ENCODE measurements at regions not wholly inside any gene's neighbourhood (a gene's known extent, or its start where the extent isn't known, plus 50 kb on each side); places are given as distances from the start of the nearest gene placed in this dataset.

GRCh38 chr22:35488513-35488912 lies 52.1 kb upstream of the RASD2 start:
- no peak for TF ChIP-seq CTCF (IDR thresholded peaks at IDR 0.05)
- TF ChIP-seq POLR2A (IDR thresholded peaks at IDR 0.05), result no peak
- no peak for TF ChIP-seq EP300 (IDR thresholded peaks at IDR 0.05)

All from stomach (tissue), 4 donors.